Uterus (tissue), 2 donors: ENCODE measurements at regions not wholly inside any gene's neighbourhood (a gene's known extent, or its start where the extent isn't known, plus 50 kb on each side); places are given as distances from the start of the nearest gene placed in this dataset.
"Not testable (repeated sequence)": the region's sequence is repeated elsewhere in the genome, so short reads cannot be mapped to it uniquely, and the experiment has no call there.

Experiments
- POLR2A ChIP-seq, 2 donors: fragments of 450-650 bp; IDR thresholded peaks; one replicate each; pipeline ENCODE4 v1.6.1; 2016; ENCODE audit warnings: antibody characterized with exemption in 2 of 2, mild to moderate bottlenecking in 1 of 2, moderate library complexity in 1 of 2
- TF ChIP-seq, protein P1 (sequence below), 4 experiments: fragments of 200-600 bp in 2 of 4; fragments of 450-650 bp in 2 of 4; sonication (generic) in 2 of 4; IDR thresholded peaks; one replicate each; pipeline ENCODE4 v1.5.1; 2016 to 2019; ENCODE audit warnings: antibody characterized with exemption in 4 of 4, mild to moderate bottlenecking in 2 of 4, moderate library complexity in 1 of 4

DNA sequence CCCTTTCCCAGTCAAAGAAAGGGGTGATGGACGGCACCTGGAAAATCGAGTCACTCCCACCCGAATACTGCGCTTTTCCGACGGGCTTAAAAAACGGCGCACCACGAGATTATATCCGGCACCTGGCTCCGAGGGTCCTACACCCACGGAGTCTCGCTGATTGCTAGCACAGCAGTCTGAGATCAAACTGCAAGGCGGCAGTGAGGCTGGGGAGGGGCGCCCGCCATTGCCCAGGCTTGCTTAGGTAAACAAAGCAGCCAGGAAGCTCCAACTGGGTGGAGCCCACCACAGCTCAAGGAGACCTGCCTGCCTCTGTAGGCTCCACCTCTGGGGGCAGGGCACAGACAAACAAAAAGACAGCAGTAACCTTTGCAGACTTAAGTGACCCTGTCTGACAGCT is 317.7 kb upstream of the GJE1 start:
- TF ChIP-seq, protein P1, sequence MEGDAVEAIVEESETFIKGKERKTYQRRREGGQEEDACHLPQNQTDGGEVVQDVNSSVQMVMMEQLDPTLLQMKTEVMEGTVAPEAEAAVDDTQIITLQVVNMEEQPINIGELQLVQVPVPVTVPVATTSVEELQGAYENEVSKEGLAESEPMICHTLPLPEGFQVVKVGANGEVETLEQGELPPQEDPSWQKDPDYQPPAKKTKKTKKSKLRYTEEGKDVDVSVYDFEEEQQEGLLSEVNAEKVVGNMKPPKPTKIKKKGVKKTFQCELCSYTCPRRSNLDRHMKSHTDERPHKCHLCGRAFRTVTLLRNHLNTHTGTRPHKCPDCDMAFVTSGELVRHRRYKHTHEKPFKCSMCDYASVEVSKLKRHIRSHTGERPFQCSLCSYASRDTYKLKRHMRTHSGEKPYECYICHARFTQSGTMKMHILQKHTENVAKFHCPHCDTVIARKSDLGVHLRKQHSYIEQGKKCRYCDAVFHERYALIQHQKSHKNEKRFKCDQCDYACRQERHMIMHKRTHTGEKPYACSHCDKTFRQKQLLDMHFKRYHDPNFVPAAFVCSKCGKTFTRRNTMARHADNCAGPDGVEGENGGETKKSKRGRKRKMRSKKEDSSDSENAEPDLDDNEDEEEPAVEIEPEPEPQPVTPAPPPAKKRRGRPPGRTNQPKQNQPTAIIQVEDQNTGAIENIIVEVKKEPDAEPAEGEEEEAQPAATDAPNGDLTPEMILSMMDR (IDR thresholded peaks at IDR 0.05), result not testable (repeated sequence)
- TF ChIP-seq POLR2A (IDR thresholded peaks at IDR 0.05), result not testable (repeated sequence)
